GM12892 (cell line): ENCODE measurements at regions not wholly inside any gene's neighbourhood (a gene's known extent, or its start where the extent isn't known, plus 50 kb on each side); places are given as distances from the start of the nearest gene placed in this dataset.

Experiments used
- POLR2A ChIP-seq: IDR thresholded peaks from 2 replicates; pipeline ENCODE4 v1.6.1; 2011; ENCODE audit warnings: low read depth, low read length, control low read depth
- POLR2AphosphoS5 ChIP-seq: IDR thresholded peaks from 2 replicates; pipeline ENCODE4 v1.6.1; 2011; ENCODE audit warnings: low read depth, low read length, control low read depth
- TAF1 ChIP-seq: IDR thresholded peaks from 2 replicates; pipeline ENCODE4 v1.6.1; 2011; ENCODE audit warnings: low read depth, mild to moderate bottlenecking, control low read depth, low read length, borderline replicate concordance

DNA sequence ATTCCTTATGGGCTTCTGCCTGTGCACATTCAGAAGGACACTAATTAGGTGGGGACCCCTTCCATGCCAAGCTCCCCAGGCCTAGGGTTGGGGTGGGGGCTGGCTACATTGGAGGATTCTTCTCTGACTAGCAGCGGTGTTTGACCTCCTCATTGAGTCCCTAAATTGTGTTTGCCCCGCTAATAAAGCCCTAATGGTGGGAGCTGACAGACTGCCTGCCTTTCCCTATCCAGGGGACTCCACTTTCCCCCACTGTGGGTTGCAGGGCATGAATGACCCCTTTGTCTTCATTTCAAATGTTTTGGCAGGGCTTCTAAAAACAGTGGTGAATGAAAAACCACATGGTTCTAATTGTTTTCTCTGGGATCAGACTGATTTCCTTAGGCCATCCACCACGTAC is 476.8 kb upstream of the CDH11 start:
- TF ChIP-seq POLR2AphosphoS5 (no peak), POLR2A (no peak), TAF1 (no peak)
